Subcutaneous abdominal adipose tissue (tissue), 5 donors: ENCODE measurements at regions not wholly inside any gene's neighbourhood (a gene's known extent, or its start where the extent isn't known, plus 50 kb on each side); places are given as distances from the start of the nearest gene placed in this dataset.

ENCODE experiments used
- H3K27ac ChIP-seq: one replicate; pipeline ENCODE4 v1.7.0; 2013; ENCODE audit warnings: low read depth, mild to moderate bottlenecking, inconsistent platforms, low read length, moderate library complexity
- H3K27me3 ChIP-seq, 5 donors: one replicate each; pipeline ENCODE4 v1.7.0; 2013; ENCODE audit warnings: low read length in 5 of 5, inconsistent platforms in 1 of 5; ENCODE audit not compliant: control insufficient read depth in 5 of 5, insufficient read depth in 4 of 5
- H3K36me3 ChIP-seq, 5 donors: one replicate each; pipeline ENCODE4 v1.7.0; 2013; ENCODE audit warnings: low read length in 5 of 5; ENCODE audit not compliant: control insufficient read depth in 5 of 5, insufficient read depth in 5 of 5
- H3K4me1 ChIP-seq, 5 donors: one replicate each; pipeline ENCODE4 v1.7.0; 2013; ENCODE audit warnings: low read length in 5 of 5, mild to moderate bottlenecking in 3 of 5, moderate library complexity in 1 of 5; ENCODE audit not compliant: control insufficient read depth in 5 of 5, insufficient read depth in 5 of 5
- H3K4me3 ChIP-seq, 5 donors: one replicate each; pipeline ENCODE4 v1.7.0; 2013; ENCODE audit warnings: low read length in 5 of 5, low read depth in 1 of 5
- H3K9ac ChIP-seq, 5 donors: one replicate each; pipeline ENCODE4 v1.7.0; 2013; ENCODE audit warnings: low read length in 5 of 5, mild to moderate bottlenecking in 4 of 5, moderate library complexity in 3 of 5
- H3K9me3 ChIP-seq, 5 donors: one replicate each; pipeline ENCODE4 v1.7.0; 2013; ENCODE audit warnings: low read length in 5 of 5; ENCODE audit not compliant: control insufficient read depth in 5 of 5
- donor health status: healthy.
- donor health status: healthy.
- donor health status: healthy.
- donor health status: healthy.
- donor health status: healthy.

GRCh38 chr11:15519911-15520310 is 405.2 kb downstream of the INSC start:
- Histone ChIP-seq H3K4me3 (peak overlapping the region in 1 of 5 donors; percentile 13), H3K27me3 (no peaks in the 10 kb centered on the region)

DNA sequence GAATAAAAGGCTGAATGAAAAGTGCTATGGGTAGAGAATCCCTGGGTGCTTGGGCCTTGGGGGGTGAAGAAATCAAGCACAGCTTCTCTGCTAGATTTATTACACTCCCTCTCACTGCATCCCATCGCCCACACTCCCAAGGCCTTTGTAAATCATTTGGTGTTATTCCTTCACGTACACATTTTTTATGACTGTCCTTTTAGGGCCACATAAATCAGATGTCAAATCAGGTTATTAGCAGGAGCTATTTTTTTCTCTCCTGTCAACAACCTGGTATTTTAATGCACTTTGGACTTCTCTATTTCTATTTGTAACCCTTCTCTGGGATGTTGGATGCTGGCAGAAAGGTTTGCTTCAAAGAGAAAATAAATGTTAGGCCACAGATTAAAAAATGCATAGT is 408.8 kb downstream of the INSC start:
- Histone ChIP-seq H3K4me1 (no peaks in the 10 kb centered on the region), H3K9ac (no peak overlapping the region), H3K27me3 (no peaks in the 10 kb centered on the region), H3K4me3 (no peak overlapping the region), H3K27ac (no peak overlapping the region), H3K36me3 (no peaks in the 10 kb centered on the region), H3K9me3 (peaks cover 7 to 28% (median 16%) of the 10 kb centered on the region in 5 donors)

More at GRCh38 chr11:15519911-15520310, 405.2 kb downstream of the INSC start:
- Histone ChIP-seq H3K27ac (no peak overlapping the region), H3K9me3 (peaks cover 2 to 30% (median 15%) of the 10 kb centered on the region in 5 donors), H3K36me3 (no peaks in the 10 kb centered on the region), H3K4me1 (no peaks in the 10 kb centered on the region), H3K9ac (no peak overlapping the region)

GRCh38 chr11:15525582-15525981 is 410.9 kb downstream of the INSC start:
- no peak overlapping the region for H3K9ac ChIP-seq
- no peaks in the 10 kb centered on the region for H3K36me3 ChIP-seq
- no peak overlapping the region for H3K27ac ChIP-seq
- peak overlapping the region in 1 of 5 donors; percentile 23 for H3K4me3 ChIP-seq
- no peaks in the 10 kb centered on the region for H3K27me3 ChIP-seq
- H3K4me1 ChIP-seq: no peaks in the 10 kb centered on the region
- peaks cover 5 to 24% (median 13%) of the 10 kb centered on the region in 5 donors for H3K9me3 ChIP-seq

- Histone ChIP-seq H3K4me3 (peak overlapping the region in 1 of 5 donors; percentile 23), H3K27me3 (no peaks in the 10 kb centered on the region), H3K27ac (no peak overlapping the region)
Measured at GRCh38 chr11:15526032-15526431, 411.3 kb downstream of the INSC start.

DNA sequence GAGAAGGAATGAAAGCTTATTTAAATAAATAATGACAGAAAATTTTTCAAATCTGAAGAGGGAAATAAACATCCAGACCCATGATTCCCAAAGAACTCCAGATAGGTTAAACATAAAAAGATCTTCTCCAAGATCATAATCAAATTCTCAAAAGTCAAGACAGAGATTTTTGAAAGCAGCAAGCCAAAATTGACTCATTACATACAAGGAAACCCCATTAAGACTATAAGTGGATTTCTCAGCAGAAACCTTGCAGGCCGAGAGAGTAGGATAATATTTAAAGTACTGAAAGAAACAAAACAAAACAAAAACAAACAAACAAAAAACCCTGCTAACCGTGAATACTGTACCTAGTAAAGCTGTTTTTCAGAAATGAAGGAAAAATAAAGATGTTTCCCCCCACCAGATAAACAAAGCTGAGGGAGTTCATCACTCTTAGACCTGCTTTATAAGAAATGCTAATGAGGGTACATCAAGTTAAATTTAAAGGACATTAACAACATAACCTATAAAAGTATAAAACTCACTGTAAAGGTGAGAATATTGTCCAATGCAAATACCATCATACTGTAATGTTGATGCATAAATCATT is 412.2 kb downstream of the INSC start:
- Histone ChIP-seq H3K27ac (no peak overlapping the region), H3K36me3 (no peaks in the 10 kb centered on the region), H3K9me3 (peaks cover 5 to 24% (median 13%) of the 10 kb centered on the region in 5 donors), H3K4me3 (no peak overlapping the region), H3K27me3 (no peaks in the 10 kb centered on the region), H3K9ac (no peak overlapping the region), H3K4me1 (no peaks in the 10 kb centered on the region)

More at GRCh38 chr11:15526032-15526431, 411.3 kb downstream of the INSC start:
- no peaks in the 10 kb centered on the region for H3K4me1 ChIP-seq
- H3K9ac ChIP-seq: no peak overlapping the region
- peaks cover 5 to 24% (median 13%) of the 10 kb centered on the region in 5 donors for H3K9me3 ChIP-seq
- H3K36me3 ChIP-seq: no peaks in the 10 kb centered on the region

DNA sequence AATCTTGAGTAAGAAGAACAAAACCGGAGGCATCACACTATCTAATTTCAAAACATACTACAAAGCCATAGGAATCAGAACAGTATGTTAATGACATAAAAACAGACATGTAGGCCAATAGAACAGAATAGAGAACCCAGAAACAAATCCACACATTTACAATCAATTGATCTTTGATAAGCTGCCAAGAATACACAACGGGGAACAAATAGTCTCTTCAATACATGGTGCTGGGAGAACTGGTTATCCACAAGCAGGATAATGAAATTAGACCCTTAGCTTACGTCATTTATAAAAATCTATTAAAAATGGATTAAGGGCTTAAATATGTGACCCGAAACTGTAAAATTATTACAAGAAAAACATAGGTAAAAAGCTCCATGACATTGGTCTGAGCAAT is 417.7 kb downstream of the INSC start:
- Histone ChIP-seq H3K27me3 (no peaks in the 10 kb centered on the region), H3K27ac (no peak overlapping the region), H3K9ac (no peak overlapping the region), H3K4me3 (no peak overlapping the region), H3K36me3 (no peaks in the 10 kb centered on the region), H3K9me3 (peaks cover 0 to 4% (median 0%) of the 10 kb centered on the region in 5 donors), H3K4me1 (peaks cover 0 to 5% (median 0%) of the 10 kb centered on the region in 5 donors)

DNA sequence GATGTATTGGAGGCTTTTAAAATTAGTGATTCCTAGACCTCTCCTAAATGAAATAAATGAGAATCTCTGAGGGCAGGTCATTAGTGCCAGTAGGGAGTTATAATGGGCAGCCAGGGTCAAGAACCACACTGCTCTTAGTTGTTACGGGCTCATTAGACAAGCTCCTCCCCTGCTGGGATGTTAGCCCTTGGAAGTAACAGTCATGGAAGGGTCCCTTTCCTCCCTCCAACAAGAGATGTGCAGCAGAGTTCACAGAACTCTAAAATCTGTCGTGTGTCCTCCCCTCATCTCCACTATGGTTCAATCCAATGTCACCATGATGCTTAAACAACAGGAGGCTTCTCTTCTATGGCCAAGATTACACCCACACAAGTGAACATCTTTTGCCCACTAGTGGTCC is 419.5 kb downstream of the INSC start:
- H3K27me3 ChIP-seq: no peaks in the 10 kb centered on the region
- peaks cover 0 to 2% (median 0%) of the 10 kb centered on the region in 5 donors for H3K9me3 ChIP-seq
- no peaks in the 10 kb centered on the region for H3K36me3 ChIP-seq
- no peak overlapping the region for H3K9ac ChIP-seq
- no peak overlapping the region for H3K4me3 ChIP-seq
- H3K27ac ChIP-seq: no peak overlapping the region
- peaks cover 0 to 5% (median 0%) of the 10 kb centered on the region in 5 donors for H3K4me1 ChIP-seq

DNA sequence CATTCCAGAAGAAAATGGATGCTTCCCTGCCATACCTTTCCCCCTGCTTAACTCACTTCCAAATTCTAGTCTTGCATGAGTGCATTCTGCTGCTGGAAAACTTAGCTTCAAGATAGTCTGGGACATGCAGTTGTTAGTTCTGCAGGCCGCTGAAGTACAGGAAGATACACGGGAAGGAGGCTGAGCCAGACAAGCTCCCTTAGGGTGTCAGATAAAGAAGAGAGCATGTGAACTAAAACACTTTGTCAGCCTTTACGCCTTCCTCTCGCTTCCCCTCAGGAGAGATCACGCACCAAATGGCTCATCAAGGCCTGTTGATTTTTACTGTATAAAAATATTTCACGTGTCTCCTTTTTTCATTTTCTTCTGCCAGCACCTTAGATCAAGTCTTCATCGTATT is 420.7 kb downstream of the INSC start:
- Histone ChIP-seq H3K27ac (no peak overlapping the region), H3K9me3 (peaks cover 0 to 2% (median 0%) of the 10 kb centered on the region in 5 donors), H3K36me3 (no peaks in the 10 kb centered on the region), H3K27me3 (no peaks in the 10 kb centered on the region), H3K9ac (no peak overlapping the region), H3K4me3 (no peak overlapping the region), H3K4me1 (peaks cover 0 to 5% (median 0%) of the 10 kb centered on the region in 5 donors)

- no peaks in the 10 kb centered on the region for H3K36me3 ChIP-seq
- no peaks in the 10 kb centered on the region for H3K27me3 ChIP-seq
- H3K4me3 ChIP-seq: no peak overlapping the region
- no peak overlapping the region for H3K9ac ChIP-seq
- H3K9me3 ChIP-seq: peaks cover 0 to 2% (median 0%) of the 10 kb centered on the region in 5 donors
- H3K4me1 ChIP-seq: peaks cover 0 to 5% (median 0%) of the 10 kb centered on the region in 5 donors
- no peak overlapping the region for H3K27ac ChIP-seq
Measured at GRCh38 chr11:15536438-15536837, 421.7 kb downstream of the INSC start.

GRCh38 chr11:15539645-15540044 is 424.9 kb downstream of the INSC start:
- H3K27ac ChIP-seq: no peak overlapping the region

More at GRCh38 chr11:15539645-15540044, 424.9 kb downstream of the INSC start:
- H3K9me3 ChIP-seq: no peaks in the 10 kb centered on the region
- H3K27me3 ChIP-seq: no peaks in the 10 kb centered on the region
- H3K9ac ChIP-seq: no peak overlapping the region
- H3K36me3 ChIP-seq: no peaks in the 10 kb centered on the region
- no peak overlapping the region for H3K4me3 ChIP-seq
- H3K4me1 ChIP-seq: peaks cover 0 to 5% (median 0%) of the 10 kb centered on the region in 5 donors
